ENCODE measurements at regions not wholly inside any gene's neighbourhood (a gene's known extent, or its start where the extent isn't known, plus 50 kb on each side); places are given as distances from the start of the nearest gene placed in this dataset.

GRCh38 chr11:122394313-122394712, 261.2 kb upstream of the UBASH3B start:
- DNase-seq: no peak

DNA sequence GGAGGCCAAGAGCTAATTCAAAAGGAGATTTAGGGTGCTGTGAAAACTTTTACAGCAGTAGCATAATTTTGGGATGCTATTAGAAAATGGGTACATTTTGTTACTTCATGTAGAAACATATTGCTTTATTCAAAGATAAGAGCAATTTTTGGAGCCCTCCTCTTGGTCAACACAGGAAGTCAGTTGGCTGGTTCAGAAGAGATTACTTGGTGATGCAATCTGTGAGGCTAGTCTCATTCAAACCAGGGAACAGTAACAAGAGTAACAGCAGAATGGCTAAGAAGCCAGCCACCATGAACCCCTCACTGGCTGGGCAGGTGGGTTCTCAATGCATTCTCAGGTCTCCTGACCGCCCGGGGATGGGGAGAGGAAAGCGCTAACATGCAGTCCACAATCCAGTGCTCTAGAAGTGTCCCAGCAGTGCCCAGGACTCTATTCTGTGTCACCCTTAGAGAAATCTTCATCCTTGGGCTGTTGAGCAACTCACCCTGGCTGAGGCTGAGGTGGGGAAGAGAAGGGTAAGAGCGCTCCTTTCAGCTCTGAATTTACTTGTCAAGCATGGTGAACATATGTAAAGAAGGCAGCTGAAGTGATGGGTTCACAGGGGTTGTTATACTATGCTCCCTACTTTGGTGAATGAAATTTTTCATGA, 262.2 kb upstream of the UBASH3B start:
- no peak for DNase-seq

DNA sequence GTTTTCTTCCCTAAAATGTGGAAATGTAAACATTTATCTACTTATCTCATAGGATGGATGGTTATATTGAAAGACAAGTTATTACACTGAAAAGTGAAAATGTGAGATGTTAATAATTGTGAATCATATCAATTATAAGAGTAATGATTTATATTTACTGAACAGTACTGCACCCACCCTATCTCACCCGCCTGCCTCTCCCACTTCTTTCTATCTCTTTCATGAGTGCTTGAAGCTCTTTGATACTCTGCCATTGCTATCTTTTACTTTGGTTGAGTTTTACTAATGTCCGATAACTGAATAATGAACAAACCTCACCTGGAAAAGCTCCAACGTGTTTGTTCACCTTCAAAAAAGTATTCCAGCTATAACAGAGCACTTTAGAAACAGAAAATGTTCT, 263.0 kb upstream of the UBASH3B start:
- no peak for DNase-seq

- DNase-seq: no peak
Observed at GRCh38 chr11:122391049-122391448, 264.5 kb upstream of the UBASH3B start.

DNA sequence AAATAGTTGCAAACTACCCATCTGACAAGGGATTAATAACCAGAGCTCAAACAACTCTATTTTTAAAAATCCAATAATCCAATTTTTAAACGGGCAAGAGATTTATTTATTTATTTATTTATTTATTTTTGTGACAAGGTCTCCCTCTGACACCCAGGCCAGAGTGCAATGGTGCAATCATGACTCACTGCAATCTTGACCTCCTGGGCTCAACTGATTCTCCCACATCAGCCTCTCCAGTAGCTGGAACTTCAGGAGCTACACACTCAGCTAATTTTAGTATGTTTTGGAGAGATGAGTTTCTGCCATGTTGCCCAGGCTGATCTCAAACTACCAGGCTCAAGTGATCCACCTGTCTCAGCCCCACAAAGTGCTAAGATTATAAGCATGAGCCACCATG, 267.2 kb upstream of the BLID start:
- DNase-seq: no peak

DNA sequence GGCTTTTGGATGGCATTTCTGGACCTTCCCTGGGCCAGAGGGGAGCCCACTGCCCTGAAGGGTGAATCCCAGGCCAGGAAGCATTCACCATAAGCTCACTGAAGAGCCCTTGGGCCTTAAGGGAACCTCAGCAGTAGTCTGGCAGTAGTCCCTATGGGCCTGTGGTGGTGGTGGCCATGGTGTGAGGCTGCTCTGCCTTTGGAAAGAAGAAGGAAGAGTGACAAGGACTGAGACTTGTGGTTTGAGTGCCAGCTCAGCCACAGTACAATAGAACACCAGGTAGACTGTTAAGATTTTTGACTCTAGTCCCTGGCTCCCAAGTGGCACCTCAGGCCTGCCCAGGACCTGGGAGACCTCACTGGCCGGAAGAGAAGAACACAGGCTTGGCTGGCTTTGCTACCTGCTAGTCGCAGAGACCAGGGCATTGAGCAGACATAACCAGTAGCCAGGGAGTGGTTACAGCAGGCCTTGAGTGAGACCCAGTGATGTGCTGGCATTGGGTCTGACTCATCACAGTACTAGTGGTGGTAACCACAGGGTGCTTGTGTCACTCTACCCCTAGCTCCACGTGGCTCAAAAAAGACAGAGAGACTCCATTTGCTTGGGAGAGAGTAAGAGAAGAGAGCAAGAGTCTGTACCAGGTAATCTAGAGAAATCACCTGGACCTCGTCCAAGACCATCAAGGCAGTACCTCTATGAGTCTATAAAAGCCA, 259.8 kb upstream of the BLID start:
- no peak for DNase-seq

GRCh38 chr11:122368796-122369195, 252.8 kb upstream of the BLID start:
- no peak for DNase-seq

DNA sequence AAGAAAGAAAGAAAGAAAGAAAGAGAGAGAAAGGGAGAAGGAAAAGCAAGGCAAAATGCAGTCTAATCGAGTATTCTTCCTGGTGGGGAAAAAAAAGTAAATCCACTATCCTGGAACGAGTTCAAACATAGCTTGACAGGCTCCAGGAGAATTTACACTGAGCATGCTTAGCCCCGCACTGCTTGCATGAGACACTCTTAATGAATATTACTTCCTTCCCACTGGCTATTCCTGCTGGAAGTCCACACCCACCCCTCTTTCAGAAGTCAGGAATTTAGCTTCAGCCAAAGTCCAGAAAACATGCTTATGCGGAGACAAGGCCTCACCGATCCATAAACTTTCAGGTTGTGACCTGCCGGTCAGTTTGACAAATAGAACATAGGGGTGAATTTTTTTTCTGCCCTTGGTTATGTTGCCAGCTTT, 251.8 kb upstream of the BLID start:
- no peak for DNase-seq

DNA sequence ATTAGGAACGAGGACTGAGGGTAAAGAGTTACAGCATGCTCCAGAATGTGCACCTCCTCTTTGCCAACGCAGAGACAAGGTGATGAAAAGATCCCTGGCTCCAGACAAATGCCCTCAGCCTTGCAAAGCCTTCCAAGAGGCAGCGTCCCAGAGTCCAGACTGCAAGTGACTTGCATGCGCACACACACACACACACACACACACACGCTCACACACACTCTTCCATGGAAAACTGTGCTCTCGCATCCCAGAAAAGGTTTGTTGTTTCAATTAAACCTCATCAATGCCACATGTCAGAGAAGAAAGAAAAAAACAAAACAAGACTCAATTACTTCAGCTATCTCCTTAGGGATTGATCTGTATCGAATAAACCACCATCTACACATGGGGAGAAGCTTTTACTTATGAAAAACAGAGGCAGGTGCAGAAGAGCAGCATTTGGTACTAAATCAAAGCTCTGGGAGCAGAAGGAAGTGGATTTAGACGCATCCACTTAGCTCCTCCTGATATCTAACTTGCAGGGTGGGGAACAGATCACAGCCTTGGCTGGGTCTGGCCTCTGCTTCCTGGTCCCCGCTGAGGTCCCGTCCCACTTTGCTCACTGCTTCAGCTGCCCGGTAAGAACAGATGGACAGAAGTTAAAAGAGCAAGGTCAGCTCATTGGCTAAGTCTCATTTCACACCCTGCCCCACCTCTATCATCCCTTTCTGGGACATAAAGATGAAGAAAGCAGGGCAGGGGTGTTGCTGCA, 249.8 kb upstream of the BLID start:
- no peak for DNase-seq

GRCh38 chr11:122363296-122363695, 247.3 kb upstream of the BLID start:
- no peak for DNase-seq

- no peak for DNase-seq
Observed at GRCh38 chr11:122362381-122362780, 246.4 kb upstream of the BLID start.

- DNase-seq: no peak
Observed at GRCh38 chr11:122360875-122361274, 244.9 kb upstream of the BLID start.

GRCh38 chr11:122359081-122359571, 243.1 kb upstream of the BLID start:
- no peak for DNase-seq

- no peak for DNase-seq
Observed at GRCh38 chr11:122358292-122358691, 242.3 kb upstream of the BLID start.

DNA sequence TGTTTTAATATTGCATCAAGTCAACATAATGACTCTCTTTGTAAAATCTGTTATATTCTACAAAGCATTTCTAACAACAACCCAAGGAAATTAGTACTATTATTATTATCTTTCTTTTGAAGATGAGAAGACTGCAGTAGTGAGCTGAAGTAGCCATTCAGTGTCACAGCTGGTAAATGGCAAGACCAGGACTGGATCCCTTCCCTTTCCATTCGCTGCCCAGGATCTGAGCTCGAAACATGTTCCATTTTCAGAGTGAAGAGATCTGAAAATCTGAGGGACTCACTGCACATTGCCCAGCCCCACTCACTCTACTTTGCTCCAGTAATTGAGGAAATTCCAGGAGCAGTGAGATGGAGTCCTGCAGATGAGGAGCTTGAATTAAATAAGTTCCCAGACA, 240.0 kb upstream of the BLID start:
- DNase-seq: no peak

DNA sequence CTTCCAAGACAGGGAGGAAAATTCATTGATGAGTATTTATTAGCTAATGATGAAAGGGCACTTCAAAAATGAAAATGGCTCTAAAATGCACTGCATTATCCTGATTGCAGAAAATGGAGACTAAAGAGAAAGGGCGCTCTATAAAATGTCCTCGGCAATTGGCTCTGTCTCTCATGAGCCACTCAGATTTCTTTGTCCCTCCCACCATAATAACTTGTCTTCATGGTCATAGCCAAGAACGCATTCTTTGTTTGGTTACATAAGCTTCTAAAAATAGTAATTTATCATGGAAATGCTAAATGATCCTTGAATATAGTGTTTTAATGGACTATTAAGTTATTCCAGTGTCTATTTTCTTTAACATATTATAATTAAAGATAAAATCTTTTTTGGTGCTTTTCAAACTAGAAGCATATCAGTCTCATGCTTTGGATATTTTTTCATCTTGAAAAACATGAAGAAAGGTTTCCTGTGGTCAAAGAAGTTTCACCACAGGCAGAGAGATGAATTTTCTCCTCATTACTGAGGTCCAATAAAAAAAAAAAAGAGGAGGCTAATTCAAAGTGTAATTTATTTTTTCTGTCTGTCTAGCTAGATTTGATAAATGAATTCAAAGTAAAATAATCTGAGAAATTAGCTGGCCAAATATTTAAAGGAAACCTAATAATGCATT, 238.1 kb upstream of the BLID start:
- no peak for DNase-seq

GRCh38 chr11:122353561-122353960, 237.5 kb upstream of the BLID start:
- no peak for DNase-seq

DNA sequence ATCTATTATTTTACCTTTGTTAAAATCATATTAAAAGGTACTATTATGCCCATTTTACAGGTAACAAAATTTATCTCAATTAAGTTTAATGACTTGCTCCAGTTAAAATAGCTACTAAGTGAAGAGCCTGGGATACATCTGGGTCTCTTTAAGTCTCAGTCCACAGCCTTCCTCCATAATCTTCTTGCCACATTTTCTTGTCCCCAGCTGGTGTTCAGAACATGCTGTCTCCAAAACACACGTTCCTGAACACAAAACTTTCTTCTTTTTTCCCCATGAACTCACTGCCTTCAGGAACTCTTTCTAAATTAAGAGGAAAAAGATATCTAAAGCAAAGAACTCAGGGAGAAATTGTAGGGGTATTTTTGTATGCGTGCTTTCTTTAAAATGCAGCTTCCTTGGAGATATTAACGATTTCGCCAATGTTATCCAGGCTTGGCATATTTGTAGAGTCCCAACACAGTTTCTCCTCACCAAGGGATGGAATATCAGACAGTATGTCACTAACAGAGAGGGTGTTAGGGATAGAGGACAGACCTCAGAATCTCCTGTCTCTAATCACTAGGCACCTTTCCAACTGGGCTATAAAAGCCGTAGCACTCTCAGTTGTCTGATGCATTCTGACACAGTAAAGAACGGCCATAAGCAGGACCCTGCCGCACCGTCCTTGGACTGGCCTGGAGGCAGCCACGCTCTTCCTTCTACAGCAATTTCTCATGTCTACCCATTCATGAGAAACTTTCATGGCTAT, 232.8 kb upstream of the BLID start:
- no peak for DNase-seq

DNA sequence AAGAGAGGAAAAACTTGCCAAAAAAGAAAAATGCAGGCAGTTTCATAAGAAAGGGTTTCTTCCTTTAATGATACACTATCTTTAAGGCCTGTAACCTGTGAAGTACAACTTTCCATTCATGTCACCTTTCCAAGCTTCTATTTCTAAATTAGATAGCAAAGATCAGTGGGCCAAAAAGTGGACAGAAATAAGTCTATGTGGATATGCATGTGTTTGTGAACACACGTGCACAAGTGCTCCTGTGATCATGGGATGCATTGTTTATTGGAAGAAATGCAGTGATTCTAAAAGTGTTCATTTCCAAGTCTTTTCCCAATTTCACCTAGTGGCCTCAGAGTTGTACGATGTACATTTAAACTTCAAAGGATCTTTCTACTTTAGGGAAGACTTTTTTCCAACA, 230.0 kb upstream of the BLID start:
- DNase-seq: no peak

DNA sequence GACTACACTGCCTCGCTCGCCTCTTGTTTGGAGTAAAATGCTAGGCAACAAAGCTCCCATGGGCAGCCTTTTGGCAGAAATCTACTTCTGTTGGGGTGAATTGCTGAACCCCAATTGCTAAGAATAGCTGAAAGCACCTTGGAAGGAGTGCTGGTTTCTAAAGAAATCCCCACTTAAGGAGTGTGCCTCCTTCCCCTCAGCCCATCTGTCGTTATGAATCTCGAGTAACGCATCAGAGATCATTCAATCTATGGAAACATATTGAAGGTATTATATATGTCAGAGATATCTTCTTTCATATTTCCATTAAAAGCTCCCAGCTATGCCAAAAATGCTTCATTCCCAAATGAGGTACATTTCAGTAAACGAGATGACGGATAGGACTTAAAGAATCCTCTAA, 229.6 kb upstream of the BLID start:
- DNase-seq: no peak

- no peak for DNase-seq
Observed at GRCh38 chr11:122344215-122344614, 228.2 kb upstream of the BLID start.

DNA sequence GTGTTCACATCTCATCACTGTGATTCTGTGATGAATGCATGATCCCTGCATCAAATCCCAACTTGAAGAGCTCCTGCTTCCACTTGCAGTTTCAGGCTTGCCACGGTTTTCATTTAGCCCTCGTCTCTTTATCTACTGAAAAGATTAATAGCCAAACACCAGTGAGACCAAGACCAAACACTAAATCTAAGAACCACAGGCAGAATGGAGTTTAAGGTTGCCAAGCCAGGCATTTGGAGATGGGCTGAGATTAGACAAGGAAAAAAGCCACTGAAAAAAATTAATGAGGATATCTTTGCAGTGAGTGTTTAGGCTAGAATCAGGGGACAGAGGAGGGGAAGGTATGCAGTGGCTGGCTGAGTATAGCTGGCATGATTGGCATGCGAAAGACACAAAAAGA, 227.2 kb upstream of the BLID start:
- no peak for DNase-seq
